CD4-positive, CD25-positive, alpha-beta regulatory T cell (primary cell): ENCODE measurements at regions not wholly inside any gene's neighbourhood (a gene's known extent, or its start where the extent isn't known, plus 50 kb on each side); places are given as distances from the start of the nearest gene placed in this dataset.

Experiments
- ATAC-seq, 2 donors: fragments of 150-1000 bp; cut with Tn5 transposase; one replicate each; pipeline ENCODE4 v1.10.0; 2021; ENCODE audit warnings: low read depth in 2 of 2, moderate number of reproducible peaks in 2 of 2, moderate library complexity in 1 of 2
- DNase-seq, 3 donors: peaks; one replicate each; pipeline versions ENCODE4 v3.0.0 to v3.0.0-alpha.2; 2012 to 2022; ENCODE audit warnings: mixed read lengths in 1 of 3
- H3K27ac ChIP-seq: one replicate; pipeline ENCODE4 v1.7.0; 2013; ENCODE audit warnings: mild to moderate bottlenecking, low read length; ENCODE audit not compliant: insufficient read depth, poor library complexity, severe bottlenecking
- H3K27me3 ChIP-seq: one replicate; pipeline ENCODE4 v1.7.0; 2013; ENCODE audit warnings: low read length; ENCODE audit not compliant: control insufficient read depth, insufficient read depth
- H3K36me3 ChIP-seq: one replicate; pipeline ENCODE4 v1.7.0; 2013; ENCODE audit warnings: mild to moderate bottlenecking, low read length, moderate library complexity; ENCODE audit not compliant: control insufficient read depth, insufficient read depth
- H3K4me1 ChIP-seq: 2 replicates; pipeline ENCODE4 v1.7.0; 2013; ENCODE audit warnings: mild to moderate bottlenecking, low read length; ENCODE audit not compliant: insufficient read depth, control insufficient read depth, poor library complexity, severe bottlenecking
- H3K4me3 ChIP-seq: one replicate; pipeline ENCODE4 v1.7.0; 2013; ENCODE audit warnings: low read depth, mild to moderate bottlenecking, low read length, moderate library complexity
- H3K9me3 ChIP-seq, 2 experiments: 1 replicate in 1 of 2; 2 replicates in 1 of 2; pipeline ENCODE4 v1.7.0; 2013; ENCODE audit warnings: low read length in 2 of 2, mild to moderate bottlenecking in 1 of 2, moderate library complexity in 1 of 2; ENCODE audit not compliant: control insufficient read depth in 2 of 2
- H3K27ac Mint-ChIP-seq, 3 donors: one replicate each; pipeline ENCODE4 v1.8.0; 2020 to 2022; ENCODE audit warnings: mild to moderate bottlenecking in 3 of 3, mixed read lengths in 3 of 3, moderate library complexity in 2 of 3
- H3K27me3 Mint-ChIP-seq: one replicate; pipeline ENCODE4 v1.8.0; 2022; ENCODE audit warnings: mild to moderate bottlenecking, mixed read lengths
- H3K36me3 Mint-ChIP-seq: one replicate; pipeline ENCODE4 v1.8.0; 2020; ENCODE audit warnings: mixed read lengths
- H3K4me1 Mint-ChIP-seq, 4 donors: one replicate each; pipeline ENCODE4 v1.8.0; 2020 to 2022; ENCODE audit warnings: mixed read lengths in 4 of 4, mild to moderate bottlenecking in 1 of 4
- H3K4me3 Mint-ChIP-seq, 4 donors: one replicate each; pipeline ENCODE4 v1.8.0; 2020 to 2022; ENCODE audit warnings: mild to moderate bottlenecking in 4 of 4, mixed read lengths in 4 of 4, moderate library complexity in 3 of 4
- H3K9me3 Mint-ChIP-seq, 7 donors: one replicate each; pipeline ENCODE4 v1.8.0; 2020 to 2022; ENCODE audit warnings: mixed read lengths in 7 of 7, mild to moderate bottlenecking in 3 of 7, moderate library complexity in 2 of 7

DNA sequence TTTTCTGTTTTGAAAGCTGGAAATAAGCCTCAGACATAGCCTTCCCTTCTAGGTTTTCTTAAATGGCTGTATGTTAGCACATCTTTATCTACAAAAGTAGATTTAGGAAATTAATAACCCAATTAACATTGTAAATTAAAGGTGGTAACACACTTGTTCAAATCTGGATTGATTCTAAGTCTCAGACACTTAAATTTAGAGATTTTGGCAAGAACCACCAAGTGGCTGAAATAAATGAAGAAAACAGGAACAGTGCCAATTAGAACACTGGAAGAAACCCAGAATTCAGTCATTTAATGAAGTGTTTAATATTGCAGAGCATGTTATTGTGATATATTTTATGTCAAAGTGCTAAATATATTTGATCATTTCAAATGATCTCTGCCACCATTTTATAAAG lies 628.2 kb downstream of the USP25 start:
- Histone ChIP-seq H3K4me3 (no peak overlapping the region), H3K27me3 (no peaks in the 10 kb centered on the region), H3K9me3 (no peaks in the 10 kb centered on the region), H3K36me3 (no peaks in the 10 kb centered on the region), H3K27ac (no peak overlapping the region), H3K4me1 (no peaks in the 10 kb centered on the region)
- Mint-ChIP-seq H3K9me3 (peaks cover 0 to 5% (median 3%) of the 10 kb centered on the region in 7 donors), H3K4me3 (no peak overlapping the region), H3K27ac (no peak overlapping the region), H3K27me3 (no peaks in the 10 kb centered on the region), H3K36me3 (no peaks in the 10 kb centered on the region), H3K4me1 (no peaks in the 10 kb centered on the region)
- ATAC-seq (no peak), DNase-seq (no peak)

DNA sequence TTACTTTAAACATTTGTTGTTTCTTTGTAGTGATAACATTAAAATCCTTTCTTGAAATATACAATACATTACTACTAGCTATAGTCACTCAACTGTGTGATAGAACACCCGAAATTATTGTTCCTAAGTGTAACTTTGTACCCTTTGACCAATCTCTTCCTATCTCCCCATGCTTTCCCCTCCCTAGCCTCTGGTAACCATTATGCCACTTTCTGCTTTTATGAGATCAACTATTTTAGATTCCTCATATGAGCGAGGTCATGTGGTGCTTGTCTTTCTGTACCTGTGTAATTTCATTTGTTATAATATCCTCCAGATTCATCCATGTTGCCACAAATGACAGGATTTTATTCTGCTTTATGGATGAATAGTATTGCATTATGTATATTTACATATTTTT lies 629.0 kb downstream of the USP25 start:
- no peak for ATAC-seq

DNA sequence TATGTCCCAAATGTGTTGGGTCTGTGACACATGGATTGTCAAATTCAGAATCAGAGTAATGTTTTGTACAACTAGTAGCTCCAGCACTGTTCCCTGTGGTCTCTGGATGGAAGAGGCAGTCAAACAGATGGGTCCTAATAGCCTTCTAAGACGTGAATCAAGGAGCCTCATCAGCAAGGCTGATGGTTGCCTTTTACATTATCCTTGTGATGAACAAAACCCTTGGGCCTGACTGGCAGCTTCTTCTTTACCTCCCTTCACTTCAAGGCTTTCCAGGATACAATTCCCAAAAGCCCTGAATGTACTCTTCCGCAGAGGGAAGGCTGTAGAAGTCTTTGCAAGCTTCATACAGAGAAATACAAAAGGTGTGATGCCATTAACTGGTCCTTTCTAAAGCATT lies 633.3 kb downstream of the USP25 start:
- no peaks in the 10 kb centered on the region for H3K4me1 Mint-ChIP-seq
- no peak overlapping the region for H3K4me3 Mint-ChIP-seq

More for the DNA sequence above, 629.0 kb downstream of the USP25 start:
- Mint-ChIP-seq H3K27ac (no peak overlapping the region), H3K27me3 (no peaks in the 10 kb centered on the region), H3K9me3 (peaks cover 0 to 5% (median 3%) of the 10 kb centered on the region in 7 donors), H3K4me1 (no peaks in the 10 kb centered on the region), H3K36me3 (no peaks in the 10 kb centered on the region), H3K4me3 (no peak overlapping the region)
- H3K27me3 ChIP-seq = no peaks in the 10 kb centered on the region
- no peak overlapping the region for H3K27ac ChIP-seq
- no peaks in the 10 kb centered on the region for H3K9me3 ChIP-seq
- DNase-seq = no peak
- H3K36me3 ChIP-seq = no peaks in the 10 kb centered on the region
- no peaks in the 10 kb centered on the region for H3K4me1 ChIP-seq
- H3K4me3 ChIP-seq = no peak overlapping the region

DNA sequence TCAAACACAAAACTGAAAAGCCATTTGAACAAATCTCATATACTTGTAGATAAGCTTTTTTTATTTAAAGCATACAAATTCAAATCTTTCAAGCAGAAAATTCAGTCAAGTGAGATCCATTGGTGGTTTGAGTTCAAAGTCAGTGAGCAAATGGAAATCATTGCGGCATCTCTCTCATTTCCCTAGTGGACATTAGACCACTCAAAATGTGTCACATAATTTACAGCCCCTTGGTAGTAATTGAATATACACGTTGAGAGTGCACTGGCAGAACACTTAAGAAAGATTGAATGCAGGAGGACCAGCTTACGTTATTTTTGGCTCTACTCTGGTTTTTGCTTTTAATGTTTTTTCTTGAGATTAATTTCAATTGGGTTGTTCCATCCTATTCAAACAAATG lies 633.7 kb downstream of the USP25 start:
- no peaks in the 10 kb centered on the region for H3K27me3 ChIP-seq
- ATAC-seq (no peak), DNase-seq (no peak)
- Mint-ChIP-seq H3K27ac (no peak overlapping the region), H3K4me1 (no peaks in the 10 kb centered on the region), H3K9me3 (peaks cover 0 to 7% (median 4%) of the 10 kb centered on the region in 7 donors), H3K36me3 (no peaks in the 10 kb centered on the region), H3K4me3 (no peak overlapping the region), H3K27me3 (no peaks in the 10 kb centered on the region)
- no peaks in the 10 kb centered on the region for H3K36me3 ChIP-seq
- H3K4me3 ChIP-seq = no peak overlapping the region
- H3K4me1 ChIP-seq = no peaks in the 10 kb centered on the region
- H3K27ac ChIP-seq = no peak overlapping the region
- H3K9me3 ChIP-seq = no peaks in the 10 kb centered on the region

More for the DNA sequence above, 633.3 kb downstream of the USP25 start:
- Histone ChIP-seq H3K27ac (no peak overlapping the region), H3K9me3 (no peaks in the 10 kb centered on the region), H3K27me3 (no peaks in the 10 kb centered on the region), H3K4me3 (no peak overlapping the region), H3K36me3 (no peaks in the 10 kb centered on the region), H3K4me1 (no peaks in the 10 kb centered on the region)
- ATAC-seq = no peak
- DNase-seq = no peak
- Mint-ChIP-seq H3K27me3 (no peaks in the 10 kb centered on the region), H3K27ac (no peak overlapping the region), H3K36me3 (no peaks in the 10 kb centered on the region), H3K9me3 (peaks cover 0 to 7% (median 4%) of the 10 kb centered on the region in 7 donors)

DNA sequence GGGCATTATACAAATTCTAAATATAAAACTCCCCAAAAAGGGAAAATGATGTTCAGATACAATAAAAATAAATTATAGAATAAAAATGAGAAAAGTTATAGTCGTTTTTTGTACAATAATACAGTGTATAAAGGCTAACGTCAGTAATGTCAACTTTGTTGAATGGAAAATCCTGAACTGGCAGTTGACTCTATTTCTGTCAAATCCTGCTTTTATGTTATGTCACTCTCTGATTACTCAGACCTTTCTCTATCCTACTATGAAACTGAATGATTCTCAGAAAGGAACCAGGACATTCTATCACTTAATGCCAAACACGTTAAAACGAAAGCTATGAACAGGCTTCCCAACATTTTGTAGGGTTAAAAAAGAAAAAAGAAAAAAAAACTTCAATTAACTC lies 636.4 kb downstream of the USP25 start:
- Mint-ChIP-seq H3K4me3 (no peak overlapping the region), H3K27me3 (no peaks in the 10 kb centered on the region), H3K36me3 (no peaks in the 10 kb centered on the region), H3K4me1 (no peaks in the 10 kb centered on the region), H3K9me3 (peaks cover 0 to 11% (median 2%) of the 10 kb centered on the region in 7 donors), H3K27ac (no peak overlapping the region)
- no peaks in the 10 kb centered on the region for H3K27me3 ChIP-seq
- no peak overlapping the region for H3K4me3 ChIP-seq
- ATAC-seq (no peak), DNase-seq (no peak)
- no peaks in the 10 kb centered on the region for H3K9me3 ChIP-seq
- H3K27ac ChIP-seq = no peak overlapping the region
- no peaks in the 10 kb centered on the region for H3K4me1 ChIP-seq
- H3K36me3 ChIP-seq = no peaks in the 10 kb centered on the region

DNA sequence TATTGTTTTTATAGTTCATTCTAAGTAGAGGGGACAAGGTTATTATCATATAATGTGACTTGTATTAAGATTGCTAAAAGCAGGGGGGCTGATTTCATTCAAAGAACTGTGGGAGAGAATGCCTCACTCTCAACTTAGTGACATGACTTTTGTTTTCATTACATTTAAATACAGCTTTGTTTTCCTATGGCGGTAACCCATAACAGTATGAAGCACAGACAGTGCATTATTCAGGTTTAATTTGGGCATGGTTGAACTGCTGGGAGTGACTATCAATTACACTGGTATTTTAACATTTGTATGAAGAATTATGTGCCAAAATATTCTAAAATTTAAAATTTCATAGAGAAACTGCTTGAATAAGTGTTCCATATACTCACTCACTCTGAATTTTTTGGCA lies 637.3 kb downstream of the USP25 start:
- Histone ChIP-seq H3K9me3 (no peaks in the 10 kb centered on the region), H3K4me3 (no peak overlapping the region), H3K4me1 (no peaks in the 10 kb centered on the region), H3K27ac (no peak overlapping the region), H3K36me3 (no peaks in the 10 kb centered on the region), H3K27me3 (no peaks in the 10 kb centered on the region)
- no peak overlapping the region for H3K4me3 Mint-ChIP-seq
- peaks cover 0 to 11% (median 2%) of the 10 kb centered on the region in 7 donors for H3K9me3 Mint-ChIP-seq
- no peak overlapping the region for H3K27ac Mint-ChIP-seq
- no peaks in the 10 kb centered on the region for H3K4me1 Mint-ChIP-seq
- no peaks in the 10 kb centered on the region for H3K27me3 Mint-ChIP-seq
- DNase-seq = no peak
- H3K36me3 Mint-ChIP-seq = no peaks in the 10 kb centered on the region
- no peak for ATAC-seq

DNA sequence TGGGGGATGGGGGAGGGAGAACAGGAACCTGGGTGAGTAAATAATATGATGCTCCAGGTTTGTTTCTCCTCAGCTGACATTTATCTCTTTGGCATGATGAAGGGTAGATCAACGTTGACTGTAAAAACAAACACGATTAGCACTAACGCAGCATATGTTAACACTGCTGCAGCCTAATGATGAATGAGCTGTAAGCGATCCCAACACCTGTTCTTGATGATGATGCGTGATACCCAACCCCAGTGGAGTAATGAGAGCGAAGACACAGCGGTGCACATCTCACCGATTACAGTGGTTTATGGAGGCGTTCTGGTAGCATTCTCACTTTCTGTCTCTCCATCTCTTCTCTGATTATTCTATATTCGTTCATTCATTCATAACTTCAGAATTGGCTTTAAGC lies 640.4 kb downstream of the USP25 start:
- no peak for DNase-seq
- Histone ChIP-seq H3K27me3 (no peaks in the 10 kb centered on the region), H3K9me3 (peaks cover 0 to 4% of the 10 kb centered on the region in 2 experiments), H3K4me3 (no peak overlapping the region), H3K27ac (no peak overlapping the region), H3K4me1 (no peaks in the 10 kb centered on the region), H3K36me3 (no peaks in the 10 kb centered on the region)
- no peak overlapping the region for H3K4me3 Mint-ChIP-seq
- H3K27me3 Mint-ChIP-seq = no peaks in the 10 kb centered on the region
- H3K4me1 Mint-ChIP-seq = no peaks in the 10 kb centered on the region
- H3K36me3 Mint-ChIP-seq = no peaks in the 10 kb centered on the region
- peaks cover 0 to 11% (median 4%) of the 10 kb centered on the region in 7 donors for H3K9me3 Mint-ChIP-seq
- no peak for ATAC-seq
- H3K27ac Mint-ChIP-seq = no peak overlapping the region

DNA sequence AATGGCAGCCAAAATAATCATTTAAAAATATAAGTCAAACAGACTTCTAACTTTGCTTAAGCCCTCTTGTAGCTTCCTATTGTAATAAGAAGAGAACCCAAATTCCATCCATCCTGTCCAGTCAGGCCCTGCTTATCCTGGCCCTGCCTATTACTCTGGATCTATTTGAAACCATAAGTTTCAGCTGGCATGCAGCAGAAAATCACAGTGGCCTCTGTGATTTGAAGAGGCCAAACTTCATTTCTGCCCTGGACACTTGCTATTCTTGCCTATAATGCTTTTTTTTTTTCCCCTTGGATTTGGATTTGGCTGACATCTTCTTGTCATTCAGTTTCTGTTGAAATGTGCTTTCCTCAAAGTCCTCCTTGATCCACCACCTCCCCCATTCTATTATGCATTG lies 642.8 kb downstream of the USP25 start:
- DNase-seq (no peak), ATAC-seq (no peak)
- Histone ChIP-seq H3K36me3 (no peaks in the 10 kb centered on the region), H3K9me3 (peaks cover 0 to 4% of the 10 kb centered on the region in 2 experiments), H3K27ac (no peak overlapping the region), H3K4me3 (no peak overlapping the region), H3K4me1 (no peaks in the 10 kb centered on the region), H3K27me3 (no peaks in the 10 kb centered on the region)
- H3K9me3 Mint-ChIP-seq = peaks cover 0 to 8% (median 4%) of the 10 kb centered on the region in 7 donors
- H3K27ac Mint-ChIP-seq = no peak overlapping the region
- H3K27me3 Mint-ChIP-seq = no peaks in the 10 kb centered on the region
- no peaks in the 10 kb centered on the region for H3K4me1 Mint-ChIP-seq
- H3K4me3 Mint-ChIP-seq = peak overlapping the region in 1 of 4 donors; percentile 51
- H3K36me3 Mint-ChIP-seq = no peaks in the 10 kb centered on the region
